K562 (cell line): ENCODE measurements at regions not wholly inside any gene's neighbourhood (a gene's known extent, or its start where the extent isn't known, plus 50 kb on each side); places are given as distances from the start of the nearest gene placed in this dataset.

Experiments
- ATAC-seq: fragments of 200-7000 bp; cut with Tn5 transposase; 3 replicates; pipeline ENCODE4 v1.9.1; 2020; ENCODE audit warnings: moderate library complexity
- BruUV-seq: library from RNA; stranded (reverse); fragments of 400-500 nt; replicated peaks from 2 replicates; lab custom pipeline; 2021; lab: Mats Ljungman, UMichigan
- CTCF ChIA-PET: fragments of 300-600 bp; formaldehyde crosslinking; extraction: SDS; loops from one replicate; lab custom pipeline; 2021; ENCODE audit warnings: low intra/inter-chr PET ratio; lab: Yijun Ruan, JAX
- POLR2A ChIA-PET: fragments of 300-600, 350-650 bp; sonication (Branson Sonifier 250); formaldehyde crosslinking; extraction: SDS; loops from one replicate; lab custom pipeline; 2021; ENCODE audit warnings: antibody characterized with exemption, inconsistent platforms; lab: Yijun Ruan, JAX
- DNase-seq, 4 experiments: peaks; one replicate each; pipeline versions ENCODE4 v3.0.0 to v3.0.0-alpha.2; 2011 to 2018; ENCODE audit warnings: low spot score in 3 of 4, mixed read lengths in 3 of 4; ENCODE audit errors: extremely low read depth in 1 of 4
- FAIRE-seq: peaks from 2 replicates; lab custom pipeline; 2011; peaks lifted over from hg19 to GRCh38; lab: Jason Lieb, UNC
- H2AFZ ChIP-seq: 2 replicates; pipeline ENCODE4 v1.6.0; 2011; ENCODE audit warnings: low read depth, low read length, control low read depth, inconsistent platforms
- H3K27ac ChIP-seq: fragments of 200-600 bp; 3 replicates; pipeline ENCODE4 v1.8.0; 2011; ENCODE audit warnings: low read depth, mild to moderate bottlenecking, control low read depth, inconsistent platforms, low read length, moderate library complexity, mixed read lengths; ENCODE audit errors: extremely low read depth
- H3K27me3 ChIP-seq, 2 experiments: fragments of 300-600 bp in 1 of 2; 2 replicates in 1 of 2; 3 replicates in 1 of 2; pipeline versions ENCODE4 v1.6.0 to v1.8.0; 2011; ENCODE audit warnings: inconsistent platforms in 2 of 2, low read length in 2 of 2, mild to moderate bottlenecking in 1 of 2, mixed read lengths in 1 of 2, moderate library complexity in 1 of 2; ENCODE audit not compliant: control insufficient read depth in 2 of 2, insufficient read depth in 2 of 2
- H3K36me3 ChIP-seq: fragments of 300-600 bp; 3 replicates; pipeline ENCODE4 v1.8.0; 2011; ENCODE audit warnings: mild to moderate bottlenecking, low read length, inconsistent platforms; ENCODE audit not compliant: control insufficient read depth, insufficient read depth
- H3K4me1 ChIP-seq, 2 experiments: fragments of 200-600 bp in 1 of 2; replicated peaks in 1 of 2; 2 replicates in 1 of 2; 3 replicates in 1 of 2; pipeline versions ENCODE4 v1.5.1 to v1.8.0; 2011; ENCODE audit warnings: inconsistent platforms in 2 of 2, low read length in 2 of 2, mild to moderate bottlenecking in 1 of 2, mixed read lengths in 1 of 2, moderate library complexity in 1 of 2; ENCODE audit not compliant: control insufficient read depth in 2 of 2, insufficient read depth in 2 of 2
- H3K4me2 ChIP-seq: 2 replicates; pipeline ENCODE4 v1.6.1; 2011; ENCODE audit warnings: low read length, control low read depth, inconsistent platforms, mixed read lengths; ENCODE audit not compliant: insufficient read depth
- H3K4me3 ChIP-seq: fragments of 200-600 bp; sonication (generic), shearing (Covaris generic); 2 replicates; pipeline ENCODE4 v1.5.1; 2016; ENCODE audit warnings: control low read depth, inconsistent platforms
- H3K79me2 ChIP-seq: fragments of 200-600 bp; 3 replicates; pipeline ENCODE4 v1.8.0; 2011; ENCODE audit warnings: low read length, inconsistent platforms; ENCODE audit not compliant: control insufficient read depth, insufficient read depth
- H3K9ac ChIP-seq, 2 experiments: 2 replicates each; pipeline versions ENCODE4 v1.6.0 to v1.6.1; 2011; ENCODE audit warnings: low read depth in 2 of 2, low read length in 2 of 2, control low read depth in 1 of 2, inconsistent platforms in 1 of 2, mild to moderate bottlenecking in 1 of 2, mixed read lengths in 1 of 2; ENCODE audit not compliant: insufficient read depth in 1 of 2
- H3K9me1 ChIP-seq: one replicate; pipeline ENCODE4 v1.6.0; 2011; ENCODE audit warnings: inconsistent platforms, mild to moderate bottlenecking, low read length, moderate library complexity; ENCODE audit not compliant: control insufficient read depth, insufficient read depth
- H3K9me3 ChIP-seq: replicated peaks from 2 replicates; pipeline ENCODE4 v1.5.1; 2011; ENCODE audit warnings: low read depth, low read length, inconsistent platforms; ENCODE audit not compliant: control insufficient read depth, insufficient read depth
- H4K20me1 ChIP-seq: replicated peaks from 2 replicates; pipeline ENCODE4 v1.6.1; 2011; ENCODE audit warnings: low read length, inconsistent platforms, mixed read lengths; ENCODE audit not compliant: control insufficient read depth, insufficient read depth
- ARID2 ChIP-seq: fragments of 450-650 bp; IDR thresholded peaks from 2 replicates; pipeline ENCODE4 v1.6.1; 2017; ENCODE audit warnings: antibody characterized with exemption, mild to moderate bottlenecking
- CAMTA2 ChIP-seq: fragments of 250-450 bp; sonication (Bioruptor Pico); conservative IDR thresholded peaks from 2 replicates; pipeline ENCODE4 v1.5.1; 2022
- HNRNPK ChIP-seq: fragments of 200-400 bp; formaldehyde crosslinking; IDR thresholded peaks from one replicate; pipeline ENCODE4 v1.6.1; 2018; ENCODE audit warnings: mild to moderate bottlenecking, low read depth, low read length; ENCODE audit not compliant: poor library complexity, severe bottlenecking
- LCOR ChIP-seq: sonication (generic); formaldehyde crosslinking; IDR thresholded peaks from 2 replicates; pipeline ENCODE4 v1.8.0; 2022; ENCODE audit warnings: mild to moderate bottlenecking, missing genetic modification reagents
- NRF1 ChIP-seq, 2 experiments: fragments of 450-650 bp; IDR thresholded peaks in 1 of 2; conservative IDR thresholded peaks in 1 of 2; 2 replicates each; pipeline ENCODE4 v1.6.1; 2014; ENCODE audit warnings: mild to moderate bottlenecking in 2 of 2
- SMAD1 ChIP-seq: fragments of 150-350 bp; IDR thresholded peaks from 2 replicates; pipeline ENCODE4 v1.6.1; 2014; ENCODE audit warnings: low read length, low read depth; ENCODE audit not compliant: partially characterized antibody
- TCF7L2 ChIP-seq: fragments of 150-350 bp; IDR thresholded peaks from 2 replicates; pipeline ENCODE4 v1.6.1; 2016; ENCODE audit warnings: low read depth, mild to moderate bottlenecking, low read length, moderate library complexity
- YY1 ChIP-seq, 3 experiments: IDR thresholded peaks; 2 replicates each; pipeline ENCODE4 v1.6.1; 2011; ENCODE audit warnings: low read length in 2 of 3, mild to moderate bottlenecking in 2 of 3, moderate library complexity in 2 of 3, borderline replicate concordance in 1 of 3, control low read depth in 1 of 3, low read depth in 1 of 3; ENCODE audit not compliant: insufficient read depth in 3 of 3, insufficient replicate concordance in 2 of 3, control insufficient read depth in 1 of 3, insufficient read length in 1 of 3; ENCODE audit errors: extremely low read depth in 1 of 3
- ZC3H4 ChIP-seq: sonication (generic); formaldehyde crosslinking; IDR thresholded peaks from 2 replicates; pipeline ENCODE4 v1.9.0; 2021; ENCODE audit warnings: missing genetic modification reagents, borderline replicate concordance
- ZFPM2 ChIP-seq: fragments of 250-450 bp; sonication (Bioruptor Pico); IDR thresholded peaks from 2 replicates; pipeline ENCODE4 v1.5.1; 2022; ENCODE audit warnings: mild to moderate bottlenecking
- ZFX ChIP-seq: sonication (generic); formaldehyde crosslinking; IDR thresholded peaks from 2 replicates; pipeline ENCODE4 v1.8.0; 2022; ENCODE audit warnings: mild to moderate bottlenecking, missing genetic modification reagents, moderate library complexity
- ZNF212 ChIP-seq: fragments of 450-650 bp; formaldehyde crosslinking; IDR thresholded peaks from 2 replicates; pipeline ENCODE4 v1.4.0; 2020; ENCODE audit warnings: mild to moderate bottlenecking
- ZNF324 ChIP-seq: fragments of 250-450 bp; sonication (Bioruptor Pico); IDR thresholded peaks from 2 replicates; pipeline ENCODE4 v1.4.0; 2020; ENCODE audit warnings: mild to moderate bottlenecking
- in situ Hi-C: fragments of 300-500 bp; cut with MboI; formaldehyde crosslinking; loops from 4 replicates; pipeline ENCODE4 v1.15.0; 2018; ENCODE audit warnings: inconsistent platforms, mixed read lengths
- intact Hi-C: fragments of 100-400 bp; cut with micrococcal nuclease; formaldehyde crosslinking; loops from 2 replicates; pipeline ENCODE4 v1.14.2; 2022
- TF ChIP-seq, protein P1 (sequence below): fragments of 450-650 bp; formaldehyde crosslinking; IDR thresholded peaks from 2 replicates; pipeline ENCODE4 v1.4.0; 2022; ENCODE audit warnings: mild to moderate bottlenecking, moderate library complexity
- TF ChIP-seq, protein P2 (sequence below): fragments of 250-450 bp; sonication (Bioruptor Pico); IDR thresholded peaks from 2 replicates; pipeline ENCODE4 v1.8.0; 2021; ENCODE audit warnings: mild to moderate bottlenecking, moderate library complexity
- TF ChIP-seq, protein P3 (sequence below): sonication (generic); formaldehyde crosslinking; IDR thresholded peaks from 2 replicates; pipeline ENCODE4 v1.8.0; 2023; ENCODE audit warnings: mild to moderate bottlenecking, missing genetic modification reagents
- TF ChIP-seq, protein P4 (sequence below): fragments of 250-450 bp; sonication (Bioruptor Pico); IDR thresholded peaks from 2 replicates; pipeline ENCODE4 v1.6.1; 2021; ENCODE audit warnings: mild to moderate bottlenecking

DNA sequence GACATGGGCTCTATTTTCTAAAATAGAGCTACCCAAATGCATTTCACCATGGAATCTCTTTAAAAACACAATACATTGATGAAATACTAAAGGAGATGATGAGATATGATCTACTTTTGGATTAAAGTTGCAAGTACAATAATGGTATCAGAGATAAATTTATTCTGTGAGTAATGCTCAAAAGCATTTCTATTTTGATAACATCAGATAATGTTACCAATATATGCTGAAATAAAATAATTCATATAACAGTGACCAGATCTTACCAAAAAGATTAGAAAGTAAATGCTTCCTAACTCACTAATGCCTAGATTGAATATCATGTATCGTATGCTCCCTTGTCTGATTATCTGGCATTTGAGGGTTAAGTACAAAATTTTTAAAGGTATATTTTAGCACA lies 761.8 kb upstream of the ZNF608 start (continued):
- TF ChIP-seq, protein P1, sequence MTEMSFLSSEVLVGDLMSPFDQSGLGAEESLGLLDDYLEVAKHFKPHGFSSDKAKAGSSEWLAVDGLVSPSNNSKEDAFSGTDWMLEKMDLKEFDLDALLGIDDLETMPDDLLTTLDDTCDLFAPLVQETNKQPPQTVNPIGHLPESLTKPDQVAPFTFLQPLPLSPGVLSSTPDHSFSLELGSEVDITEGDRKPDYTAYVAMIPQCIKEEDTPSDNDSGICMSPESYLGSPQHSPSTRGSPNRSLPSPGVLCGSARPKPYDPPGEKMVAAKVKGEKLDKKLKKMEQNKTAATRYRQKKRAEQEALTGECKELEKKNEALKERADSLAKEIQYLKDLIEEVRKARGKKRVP (CRISPR knock-in tag) = no peak
- no peak for TF ChIP-seq ZNF212 (CRISPR knock-in tag)
- TF ChIP-seq ZFPM2 (CRISPR knock-in tag) = no peak
- TF ChIP-seq, protein P2, sequence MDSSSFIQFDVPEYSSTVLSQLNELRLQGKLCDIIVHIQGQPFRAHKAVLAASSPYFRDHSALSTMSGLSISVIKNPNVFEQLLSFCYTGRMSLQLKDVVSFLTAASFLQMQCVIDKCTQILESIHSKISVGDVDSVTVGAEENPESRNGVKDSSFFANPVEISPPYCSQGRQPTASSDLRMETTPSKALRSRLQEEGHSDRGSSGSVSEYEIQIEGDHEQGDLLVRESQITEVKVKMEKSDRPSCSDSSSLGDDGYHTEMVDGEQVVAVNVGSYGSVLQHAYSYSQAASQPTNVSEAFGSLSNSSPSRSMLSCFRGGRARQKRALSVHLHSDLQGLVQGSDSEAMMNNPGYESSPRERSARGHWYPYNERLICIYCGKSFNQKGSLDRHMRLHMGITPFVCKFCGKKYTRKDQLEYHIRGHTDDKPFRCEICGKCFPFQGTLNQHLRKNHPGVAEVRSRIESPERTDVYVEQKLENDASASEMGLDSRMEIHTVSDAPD = no peak
- TF ChIP-seq ARID2 = no peak
- TF ChIP-seq CAMTA2 (CRISPR knock-in tag) = no peak
- no peak for TF ChIP-seq TCF7L2
- TF ChIP-seq ZFX (CRISPR knock-in tag) = no peak
- TF ChIP-seq ZNF324 (CRISPR knock-in tag) = no peak
- TF ChIP-seq, all 486 proteins: peak for 0

DNA sequence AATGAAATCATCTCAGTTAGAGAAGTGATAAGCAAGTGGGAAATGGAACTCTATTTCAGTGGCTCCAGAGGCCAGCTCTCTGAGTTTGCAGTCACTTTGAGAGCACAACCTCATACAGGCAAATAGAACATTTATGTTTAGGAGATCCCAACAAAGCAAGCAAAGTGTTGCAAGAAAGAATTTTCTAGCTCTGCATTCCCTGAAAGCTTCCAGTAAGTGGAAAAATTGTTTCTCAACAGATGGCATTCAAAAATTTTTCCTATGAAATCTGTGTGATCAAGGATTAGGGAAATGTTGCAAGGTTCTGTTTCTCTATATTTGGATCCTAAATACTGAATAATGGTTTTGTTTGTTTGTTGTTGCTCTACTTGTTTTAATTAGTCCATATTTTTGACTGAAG lies 764.2 kb upstream of the ZNF608 start:
- FAIRE-seq (no peak), ATAC-seq (no peak), DNase-seq (no peak)
- no peaks in the 10 kb centered on the region for H3K79me2 ChIP-seq
- no peaks in the 10 kb centered on the region for H3K36me3 ChIP-seq
- in situ Hi-C loops (no loop called here), intact Hi-C loops (no loop called here)
- no peaks in the 10 kb centered on the region for H3K27me3 ChIP-seq
- no peak overlapping the region for H3K9ac ChIP-seq
- no peaks in the 10 kb centered on the region for H3K9me1 ChIP-seq
- BruUV-seq = no TSS peak
- H3K9me3 ChIP-seq = 0 out of 2 replicates have a peak, but pooled peaks cover 4% of the 10 kb centered on the region
- POLR2A ChIA-PET = no interaction called here
- no peak overlapping the region for H2AFZ ChIP-seq
- H4K20me1 ChIP-seq = no peaks in the 10 kb centered on the region
- no peak overlapping the region for H3K4me2 ChIP-seq
- CTCF ChIA-PET = no interaction called here
- no peak overlapping the region for H3K27ac ChIP-seq
- H3K4me1 ChIP-seq = no peaks in the 10 kb centered on the region
- H3K4me3 ChIP-seq = no peak overlapping the region
- TF ChIP-seq, protein P3, sequence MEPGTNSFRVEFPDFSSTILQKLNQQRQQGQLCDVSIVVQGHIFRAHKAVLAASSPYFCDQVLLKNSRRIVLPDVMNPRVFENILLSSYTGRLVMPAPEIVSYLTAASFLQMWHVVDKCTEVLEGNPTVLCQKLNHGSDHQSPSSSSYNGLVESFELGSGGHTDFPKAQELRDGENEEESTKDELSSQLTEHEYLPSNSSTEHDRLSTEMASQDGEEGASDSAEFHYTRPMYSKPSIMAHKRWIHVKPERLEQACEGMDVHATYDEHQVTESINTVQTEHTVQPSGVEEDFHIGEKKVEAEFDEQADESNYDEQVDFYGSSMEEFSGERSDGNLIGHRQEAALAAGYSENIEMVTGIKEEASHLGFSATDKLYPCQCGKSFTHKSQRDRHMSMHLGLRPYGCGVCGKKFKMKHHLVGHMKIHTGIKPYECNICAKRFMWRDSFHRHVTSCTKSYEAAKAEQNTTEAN (CRISPR knock-in tag) = no peak
- TF ChIP-seq, protein P4, sequence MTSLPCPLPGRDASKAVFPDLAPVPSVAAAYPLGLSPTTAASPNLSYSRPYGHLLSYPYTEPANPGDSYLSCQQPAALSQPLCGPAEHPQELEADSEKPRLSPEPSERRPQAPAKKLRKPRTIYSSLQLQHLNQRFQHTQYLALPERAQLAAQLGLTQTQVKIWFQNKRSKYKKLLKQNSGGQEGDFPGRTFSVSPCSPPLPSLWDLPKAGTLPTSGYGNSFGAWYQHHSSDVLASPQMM (CRISPR knock-in tag) = no peak
- no peak for TF ChIP-seq YY1 (IDR thresholded peaks at IDR 0.05; ENCODE audit: borderline replicate concordance in 1 of 3, control insufficient read depth in 1 of 3, extremely low read depth in 1 of 3, insufficient read depth in 3 of 3, insufficient read length in 1 of 3, insufficient replicate concordance in 2 of 3, low read depth in 1 of 3, low read length in 2 of 3)
- TF ChIP-seq ZC3H4 (CRISPR knock-in tag) = no peak
- no peak for TF ChIP-seq NRF1 (conservative IDR thresholded peaks at IDR 0.05 in 1 of 2, IDR thresholded peaks at IDR 0.05 in 1 of 2)
- TF ChIP-seq HNRNPK = no peak
- TF ChIP-seq LCOR (CRISPR knock-in tag) = no peak
- TF ChIP-seq SMAD1 = no peak
